SK-N-MC (cell line): ENCODE measurements at regions not wholly inside any gene's neighbourhood (a gene's known extent, or its start where the extent isn't known, plus 50 kb on each side); places are given as distances from the start of the nearest gene placed in this dataset.

ENCODE experiments used
- DNase-seq: peaks from one replicate; pipeline ENCODE4 v3.0.0-alpha.2; 2011; ENCODE audit warnings: low read depth, low spot score
- H3K27ac ChIP-seq: fragments of 200-600 bp; sonication (generic); 2 replicates; pipeline ENCODE4 v1.5.1; 2016; ENCODE audit warnings: mixed run types
- H3K36me3 ChIP-seq: fragments of 200-600 bp; sonication (generic); 2 replicates; pipeline ENCODE4 v1.6.1; 2017; ENCODE audit warnings: antibody characterized with exemption, low read length, mixed read lengths; ENCODE audit not compliant: insufficient read depth
- H3K4me3 ChIP-seq: fragments of 200-600 bp; sonication (generic); 2 replicates; pipeline ENCODE4 v1.5.1; 2016
- H3K9ac ChIP-seq: fragments of 200-600 bp; sonication (generic); 2 replicates; pipeline ENCODE4 v1.8.0; 2017; ENCODE audit warnings: mixed run types, mixed read lengths; ENCODE audit not compliant: insufficient read length
- H3K9me3 ChIP-seq: fragments of 200-600 bp; sonication (generic); 2 replicates; pipeline ENCODE4 v1.6.1; 2017; ENCODE audit warnings: low read depth, mild to moderate bottlenecking, antibody characterized with exemption, low read length, moderate library complexity, mixed read lengths
- EZH2 ChIP-seq: fragments of 200-600 bp; sonication (generic); IDR thresholded peaks from one replicate; pipeline ENCODE4 v1.6.1; 2017; ENCODE audit warnings: antibody characterized with exemption
- FOXP2 ChIP-seq: optimal IDR thresholded peaks from 2 replicates; pipeline ENCODE3; 2011; ENCODE audit warnings: mild to moderate bottlenecking, moderate library complexity; ENCODE audit not compliant: insufficient read depth; ENCODE audit errors: extremely low read length, control extremely low read depth
- POLR2AphosphoS5 ChIP-seq: IDR thresholded peaks from 2 replicates; pipeline ENCODE4 v1.6.1; 2012; ENCODE audit warnings: mild to moderate bottlenecking, low read depth, low read length, borderline replicate concordance

GRCh38 chr17:65449495-65449894 is 112.0 kb downstream of the AXIN2 start:
- H3K9me3 ChIP-seq = no peaks in the 10 kb centered on the region
- H3K27ac ChIP-seq = no peak overlapping the region
- no peaks in the 10 kb centered on the region for H3K36me3 ChIP-seq
- H3K4me3 ChIP-seq = no peak overlapping the region
- TF ChIP-seq FOXP2 (no peak), EZH2 (no peak), POLR2AphosphoS5 (no peak)
- no peak overlapping the region for H3K9ac ChIP-seq
- no peak for DNase-seq

- H3K27ac ChIP-seq = no peak overlapping the region
- H3K9ac ChIP-seq = no peak overlapping the region
- H3K9me3 ChIP-seq = no peaks in the 10 kb centered on the region
- DNase-seq = no peak
- H3K36me3 ChIP-seq = no peaks in the 10 kb centered on the region
- H3K4me3 ChIP-seq = no peak overlapping the region
- no peak for TF ChIP-seq FOXP2
- TF ChIP-seq POLR2AphosphoS5 = no peak
- no peak for TF ChIP-seq EZH2
Observed at GRCh38 chr17:65447823-65448222, 113.6 kb downstream of the AXIN2 start.

GRCh38 chr17:65446838-65447526 is 114.5 kb downstream of the AXIN2 start:
- H3K27ac ChIP-seq = no peak overlapping the region
- H3K9ac ChIP-seq = no peak overlapping the region
- no peaks in the 10 kb centered on the region for H3K9me3 ChIP-seq
- H3K4me3 ChIP-seq = no peak overlapping the region
- H3K36me3 ChIP-seq = no peaks in the 10 kb centered on the region
- no peak for TF ChIP-seq EZH2
- no peak for TF ChIP-seq POLR2AphosphoS5
- no peak for TF ChIP-seq FOXP2
- no peak for DNase-seq

- H3K9me3 ChIP-seq = no peaks in the 10 kb centered on the region
- H3K9ac ChIP-seq = no peak overlapping the region
- H3K36me3 ChIP-seq = no peaks in the 10 kb centered on the region
- no peak overlapping the region for H3K4me3 ChIP-seq
- no peak overlapping the region for H3K27ac ChIP-seq
- TF ChIP-seq EZH2 = no peak
- no peak for TF ChIP-seq POLR2AphosphoS5
- DNase-seq = no peak
Observed at GRCh38 chr17:65446043-65446442, 115.4 kb downstream of the AXIN2 start.

- Histone ChIP-seq H3K9me3 (no peaks in the 10 kb centered on the region), H3K36me3 (no peaks in the 10 kb centered on the region), H3K4me3 (no peak overlapping the region), H3K9ac (no peak overlapping the region), H3K27ac (no peak overlapping the region)
- no peak for TF ChIP-seq FOXP2
- no peak for DNase-seq
Observed at GRCh38 chr17:65444049-65444448, 117.4 kb downstream of the AXIN2 start.

- DNase-seq = no peak
- Histone ChIP-seq H3K36me3 (no peaks in the 10 kb centered on the region), H3K9ac (no peak overlapping the region), H3K27ac (no peak overlapping the region), H3K4me3 (no peak overlapping the region), H3K9me3 (no peaks in the 10 kb centered on the region)
- TF ChIP-seq EZH2 (no peak), FOXP2 (no peak), POLR2AphosphoS5 (no peak)
Observed at GRCh38 chr17:65442691-65443090, 118.8 kb downstream of the AXIN2 start.

- DNase-seq = no peak
- Histone ChIP-seq H3K36me3 (no peaks in the 10 kb centered on the region), H3K9ac (no peak overlapping the region), H3K4me3 (no peak overlapping the region), H3K27ac (no peak overlapping the region), H3K9me3 (no peaks in the 10 kb centered on the region)
- TF ChIP-seq EZH2 = no peak
- TF ChIP-seq FOXP2 = no peak
- TF ChIP-seq POLR2AphosphoS5 = no peak
Observed at GRCh38 chr17:65442250-65442649, 119.2 kb downstream of the AXIN2 start.

GRCh38 chr17:65441053-65441605 is 120.3 kb downstream of the AXIN2 start:
- no peak overlapping the region for H3K9ac ChIP-seq
- TF ChIP-seq EZH2 = no peak
- TF ChIP-seq FOXP2 = no peak
- no peak for TF ChIP-seq POLR2AphosphoS5
- H3K9me3 ChIP-seq = no peaks in the 10 kb centered on the region
- no peak overlapping the region for H3K27ac ChIP-seq
- no peaks in the 10 kb centered on the region for H3K36me3 ChIP-seq
- DNase-seq = no peak
- no peak overlapping the region for H3K4me3 ChIP-seq
